Large intestine (tissue), 3 donors: ENCODE measurements at regions not wholly inside any gene's neighbourhood (a gene's known extent, or its start where the extent isn't known, plus 50 kb on each side); places are given as distances from the start of the nearest gene placed in this dataset.
A peak's percentile ranks its signal among the peaks of the same experiment; 100 is the strongest.
"Not testable (repeated sequence)": the region's sequence is repeated elsewhere in the genome, so short reads cannot be mapped to it uniquely, and the experiment has no call there.

Experiments
- DNase-seq, 2 donors: peaks; one replicate each; pipeline versions ENCODE4 v3.0.0 to v3.0.0-alpha.2; 2013
- H3K27ac ChIP-seq: one replicate; pipeline ENCODE4 v1.5.1; 2013; ENCODE audit warnings: low read length
- H3K27me3 ChIP-seq: 2 replicates; pipeline ENCODE4 v1.6.1; 2013; ENCODE audit warnings: low read length; ENCODE audit not compliant: control insufficient read depth, insufficient read depth
- H3K36me3 ChIP-seq: 2 replicates; pipeline ENCODE4 v1.6.1; 2013; ENCODE audit warnings: low read length; ENCODE audit not compliant: control insufficient read depth, insufficient read depth
- H3K4me1 ChIP-seq: one replicate; pipeline ENCODE4 v1.6.1; 2013; ENCODE audit warnings: low read length; ENCODE audit not compliant: control insufficient read depth, insufficient read depth
- H3K4me3 ChIP-seq: one replicate; pipeline ENCODE4 v1.5.1; 2013; ENCODE audit warnings: low read length
- H3K9me3 ChIP-seq: one replicate; pipeline ENCODE4 v1.6.1; 2013; ENCODE audit warnings: mild to moderate bottlenecking, low read depth, low read length, moderate library complexity; ENCODE audit not compliant: control insufficient read depth
- WGBS: methylation state at CpG from one replicate; pipeline ENCODE4 v1.1.5; 2013; ENCODE audit warnings: low lambda C conversion rate; ENCODE audit not compliant: insufficient coverage; 5-methylcytosine and 5-hydroxymethylcytosine counted together

DNA sequence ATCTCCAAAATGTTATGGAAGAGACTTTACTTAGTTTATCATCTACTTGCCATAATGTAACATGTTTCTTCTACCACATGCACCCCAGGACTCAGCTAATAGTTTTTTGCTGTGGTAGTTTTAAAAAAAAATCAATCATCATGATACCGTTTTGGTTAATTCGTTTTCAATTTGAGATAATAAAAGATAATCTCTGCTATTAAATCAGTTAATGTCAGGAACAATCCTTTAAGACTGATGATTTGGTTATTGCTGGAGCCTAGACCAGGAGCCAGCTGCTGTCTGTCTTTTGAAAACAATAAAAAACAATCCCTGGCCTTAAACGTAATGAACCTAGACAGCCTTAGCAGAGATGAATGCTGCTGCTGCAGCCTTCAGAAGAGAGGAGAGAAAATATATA, 403.7 kb downstream of the OXSM start:
- Histone ChIP-seq H3K27ac (no peak overlapping the region), H3K4me3 (no peak overlapping the region), H3K27me3 (no peaks in the 10 kb centered on the region), H3K4me1 (no peaks in the 10 kb centered on the region), H3K9me3 (no peaks in the 10 kb centered on the region), H3K36me3 (no peaks in the 10 kb centered on the region)
- DNase-seq = no peak
- 50% methylated on average over 3 of the region's 3 CpGs for WGBS

DNA sequence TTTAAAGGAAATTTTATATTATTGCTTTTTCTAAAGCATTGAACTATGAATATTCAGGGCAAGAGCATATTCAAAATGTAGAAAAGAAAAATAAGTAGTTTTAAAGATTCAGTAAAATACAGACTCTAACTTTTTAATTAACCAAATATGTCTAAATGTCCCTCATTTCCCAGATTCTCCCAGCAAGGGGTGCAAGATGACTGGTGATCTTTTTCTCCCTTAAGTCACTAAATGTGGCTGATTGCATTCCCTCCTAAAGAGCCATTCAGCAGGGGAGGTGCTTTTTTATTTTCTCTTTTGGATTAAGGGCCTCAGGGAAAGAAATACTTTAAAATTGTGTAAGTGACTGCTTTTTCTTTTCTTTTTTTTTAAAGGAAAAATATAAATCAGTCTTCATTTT, 406.9 kb downstream of the OXSM start:
- no peaks in the 10 kb centered on the region for H3K9me3 ChIP-seq
- no peak for DNase-seq
- no peaks in the 10 kb centered on the region for H3K4me1 ChIP-seq
- no peaks in the 10 kb centered on the region for H3K36me3 ChIP-seq
- H3K27me3 ChIP-seq = no peaks in the 10 kb centered on the region
- no peak overlapping the region for H3K4me3 ChIP-seq
- H3K27ac ChIP-seq = no peak overlapping the region

- no CpG with 5 or more reads among the region's 2 CpGs for WGBS
- H3K9me3 ChIP-seq = no peaks in the 10 kb centered on the region
- H3K4me1 ChIP-seq = no peaks in the 10 kb centered on the region
- H3K4me3 ChIP-seq = no peak overlapping the region
- H3K27me3 ChIP-seq = no peaks in the 10 kb centered on the region
- H3K27ac ChIP-seq = no peak overlapping the region
- no peaks in the 10 kb centered on the region for H3K36me3 ChIP-seq
- no peak for DNase-seq
Observed at GRCh38 chr3:26198609-26199008, 408.7 kb downstream of the OXSM start.

GRCh38 chr3:26202169-26202568, 412.3 kb downstream of the OXSM start:
- Histone ChIP-seq H3K4me3 (no peak overlapping the region), H3K36me3 (no peaks in the 10 kb centered on the region), H3K27me3 (no peaks in the 10 kb centered on the region), H3K27ac (no peak overlapping the region), H3K9me3 (no peaks in the 10 kb centered on the region), H3K4me1 (no peaks in the 10 kb centered on the region)
- WGBS = no CpG with 5 or more reads among the region's 3 CpGs
- no peak for DNase-seq

DNA sequence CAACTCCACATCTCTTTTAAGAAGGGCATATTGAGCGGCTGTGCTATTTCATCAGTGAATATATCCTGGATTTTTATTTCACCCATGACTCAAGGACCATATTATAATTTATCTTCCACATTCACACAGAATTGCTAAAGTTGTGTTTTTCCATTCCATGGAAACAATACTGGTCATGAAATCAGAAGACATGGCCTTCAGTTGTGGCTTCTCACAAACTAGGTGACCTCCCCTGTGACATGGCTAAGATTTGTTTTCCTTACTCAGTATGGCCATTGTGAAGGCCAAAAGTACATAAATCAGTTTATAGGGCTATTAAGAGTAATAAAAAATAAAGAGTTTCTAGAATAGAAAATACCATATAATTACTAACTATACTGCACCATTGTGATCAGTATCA, 415.6 kb downstream of the OXSM start:
- Histone ChIP-seq H3K27ac (no peak overlapping the region), H3K4me3 (no peak overlapping the region), H3K36me3 (no peaks in the 10 kb centered on the region), H3K4me1 (no peaks in the 10 kb centered on the region), H3K9me3 (no peaks in the 10 kb centered on the region), H3K27me3 (no peaks in the 10 kb centered on the region)
- WGBS = 86% methylated on average over 1 of the region's 1 CpG
- no peak for DNase-seq

GRCh38 chr3:26208201-26208600, 414.4 kb upstream of the LRRC3B start:
- no peak overlapping the region for H3K4me3 ChIP-seq
- 100% methylated on average over 1 of the region's 4 CpGs for WGBS
- no peaks in the 10 kb centered on the region for H3K4me1 ChIP-seq
- H3K9me3 ChIP-seq = no peaks in the 10 kb centered on the region
- DNase-seq = no peak
- H3K27me3 ChIP-seq = no peaks in the 10 kb centered on the region
- no peak overlapping the region for H3K27ac ChIP-seq
- no peaks in the 10 kb centered on the region for H3K36me3 ChIP-seq

DNA sequence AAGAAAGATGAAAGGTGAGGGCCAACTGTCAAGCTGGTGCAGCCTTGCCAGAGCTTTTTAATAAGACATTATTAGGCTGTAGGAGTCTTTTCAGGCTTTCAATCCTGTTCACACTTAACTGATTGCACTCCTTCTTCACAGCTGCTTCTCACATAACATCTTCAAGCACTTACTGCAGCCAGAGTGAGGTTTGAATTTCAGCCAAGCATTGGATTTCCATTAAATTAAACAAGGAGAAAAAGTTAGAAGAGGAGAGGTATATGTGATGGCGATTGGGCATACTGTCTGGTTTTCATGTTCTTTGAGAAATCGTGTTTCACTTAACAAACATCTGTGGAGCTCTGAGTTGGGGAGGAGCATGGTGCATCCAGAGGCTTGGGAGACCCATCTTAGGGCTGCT, 392.8 kb upstream of the LRRC3B start:
- H3K4me3 ChIP-seq = no peak overlapping the region
- no peaks in the 10 kb centered on the region for H3K36me3 ChIP-seq
- H3K4me1 ChIP-seq = no peaks in the 10 kb centered on the region
- peaks cover 3% of the 10 kb centered on the region for H3K9me3 ChIP-seq
- H3K27ac ChIP-seq = no peak overlapping the region
- no peak for DNase-seq
- H3K27me3 ChIP-seq = no peaks in the 10 kb centered on the region
- no CpG with 5 or more reads among the region's 2 CpGs for WGBS

GRCh38 chr3:26233374-26233773, 389.2 kb upstream of the LRRC3B start:
- no peaks in the 10 kb centered on the region for H3K27me3 ChIP-seq
- H3K9me3 ChIP-seq = peaks cover 3% of the 10 kb centered on the region
- H3K4me1 ChIP-seq = no peaks in the 10 kb centered on the region
- no peaks in the 10 kb centered on the region for H3K36me3 ChIP-seq
- WGBS = 100% methylated on average over 3 of the region's 4 CpGs
- DNase-seq = no peak
- H3K27ac ChIP-seq = no peak overlapping the region
- H3K4me3 ChIP-seq = no peak overlapping the region

- Histone ChIP-seq H3K36me3 (no peaks in the 10 kb centered on the region), H3K9me3 (peaks cover 3% of the 10 kb centered on the region), H3K27me3 (no peaks in the 10 kb centered on the region), H3K4me1 (no peaks in the 10 kb centered on the region), H3K27ac (no peak overlapping the region), H3K4me3 (no peak overlapping the region)
- peak in 1 of 2 donors; percentile 9 for DNase-seq
- no CpG with 5 or more reads among the region's 2 CpGs for WGBS
Observed at GRCh38 chr3:26236531-26236930, 386.0 kb upstream of the LRRC3B start.

DNA sequence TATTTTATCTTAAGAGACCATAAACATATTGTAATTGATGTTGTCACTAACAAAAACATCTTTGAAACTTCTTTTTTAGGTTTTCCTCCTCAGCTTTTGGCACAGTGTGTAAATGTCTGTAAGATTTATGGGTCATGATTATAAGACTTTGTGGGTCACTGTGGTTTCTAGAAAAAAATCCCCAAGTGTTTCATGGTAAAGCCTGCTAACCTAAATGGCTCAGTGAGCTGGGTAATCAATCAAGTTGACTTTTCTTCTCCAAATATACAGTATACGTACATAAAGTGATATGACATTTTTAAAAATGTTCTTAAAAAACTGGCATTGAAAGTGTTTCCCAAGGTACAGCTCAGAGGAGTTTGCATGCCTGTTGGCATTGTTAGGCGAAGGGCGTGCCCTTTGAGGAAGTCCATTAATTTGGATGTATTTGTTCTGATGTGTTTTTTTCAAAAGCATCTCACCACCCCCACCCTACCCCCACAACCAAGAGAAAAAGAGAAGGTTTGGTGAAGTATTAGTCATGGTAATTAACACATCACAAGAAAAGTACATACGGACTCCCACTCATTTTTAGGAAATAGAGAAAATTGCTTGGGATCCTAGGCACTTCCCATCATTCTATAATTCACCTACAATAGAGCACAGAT, 385.4 kb upstream of the LRRC3B start:
- Histone ChIP-seq H3K9me3 (peaks cover 3% of the 10 kb centered on the region), H3K4me1 (no peaks in the 10 kb centered on the region), H3K27me3 (no peaks in the 10 kb centered on the region), H3K36me3 (no peaks in the 10 kb centered on the region), H3K27ac (no peak overlapping the region), H3K4me3 (no peak overlapping the region)
- 83% methylated on average over 1 of the region's 4 CpGs for WGBS
- no peak for DNase-seq

DNA sequence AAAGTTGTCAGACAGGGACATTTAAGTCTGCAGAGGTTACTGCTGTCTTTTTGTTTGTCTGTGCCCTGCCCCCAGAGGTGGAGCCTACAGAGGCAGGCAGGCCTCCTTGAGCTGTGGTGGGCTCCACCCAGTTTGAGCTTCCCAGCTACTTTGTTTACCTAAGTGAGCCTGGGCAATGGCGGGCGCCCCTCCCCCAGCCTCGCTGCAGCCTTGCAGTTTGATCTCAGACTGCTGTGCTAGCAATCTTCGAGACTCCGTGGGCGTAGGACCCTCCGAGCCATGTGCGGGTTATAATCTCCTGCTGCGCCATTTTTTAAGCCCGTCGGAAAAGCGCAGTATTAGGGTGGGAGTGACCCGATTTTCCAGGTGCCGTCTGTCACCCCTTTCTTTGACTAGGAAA, 378.0 kb upstream of the LRRC3B start:
- H3K4me3 ChIP-seq, DNase-seq, H3K27ac ChIP-seq, H3K9me3 ChIP-seq, H3K4me1 ChIP-seq, H3K36me3 ChIP-seq, H3K27me3 ChIP-seq: not testable (repeated sequence)
- WGBS = no CpG with 5 or more reads among the region's 14 CpGs
